SK-N-SH treated with all-trans-retinoic acid at 6 μM for 48 hours (cell line): ENCODE measurements at regions not wholly inside any gene's neighbourhood (a gene's known extent, or its start where the extent isn't known, plus 50 kb on each side); places are given as distances from the start of the nearest gene placed in this dataset.

Source experiments
- ATAC-seq: fragments of 200-7000 bp; cut with Tn5 transposase; 3 replicates; pipeline ENCODE4 v1.9.1; 2020; ENCODE audit warnings: mild to moderate bottlenecking, moderate library complexity
- CSDC2 ChIP-seq: fragments of 250-450 bp; sonication (Bioruptor Pico); IDR thresholded peaks from 2 replicates; pipeline ENCODE4 v1.5.0; 2020; ENCODE audit warnings: mild to moderate bottlenecking, moderate library complexity
- ESRRG ChIP-seq: fragments of 250-450 bp; sonication (Bioruptor Pico); IDR thresholded peaks from 2 replicates; pipeline ENCODE4 v1.6.1; 2021; ENCODE audit warnings: mild to moderate bottlenecking
- GLIS3 ChIP-seq: fragments of 250-450 bp; sonication (Bioruptor Pico); IDR thresholded peaks from 2 replicates; pipeline ENCODE4 v1.5.0; 2020; ENCODE audit warnings: mild to moderate bottlenecking, moderate library complexity
- ISL1 ChIP-seq: fragments of 250-450 bp; sonication (Bioruptor Pico); IDR thresholded peaks from 2 replicates; pipeline ENCODE4 v2.1.2; 2022; ENCODE audit warnings: mild to moderate bottlenecking, moderate library complexity
- PATZ1 ChIP-seq: fragments of 250-450 bp; sonication (Bioruptor Pico); IDR thresholded peaks from 2 replicates; pipeline ENCODE4 v1.8.0; 2020; ENCODE audit warnings: mild to moderate bottlenecking, moderate library complexity, borderline replicate concordance
- PPARA ChIP-seq: fragments of 250-450 bp; sonication (Bioruptor Pico); IDR thresholded peaks from 2 replicates; pipeline ENCODE4 v1.5.0; 2020; ENCODE audit warnings: mild to moderate bottlenecking, borderline replicate concordance
- RARB ChIP-seq: fragments of 250-450 bp; sonication (Bioruptor Pico); IDR thresholded peaks from 2 replicates; pipeline ENCODE4 v1.8.0; 2021; ENCODE audit warnings: mild to moderate bottlenecking, moderate library complexity
- SNAI2 ChIP-seq: fragments of 250-450 bp; sonication (Bioruptor Pico); IDR thresholded peaks from 2 replicates; pipeline ENCODE4 v1.5.0; 2020; ENCODE audit warnings: mild to moderate bottlenecking, moderate library complexity
- TCF4 ChIP-seq: fragments of 250-450 bp; sonication (Bioruptor Pico); IDR thresholded peaks from 2 replicates; pipeline ENCODE4 v1.8.0; 2021; ENCODE audit warnings: mild to moderate bottlenecking, moderate library complexity, borderline replicate concordance
- TOX ChIP-seq: fragments of 250-450 bp; sonication (Bioruptor Pico); IDR thresholded peaks from 2 replicates; pipeline ENCODE4 v1.8.0; 2021; ENCODE audit warnings: mild to moderate bottlenecking, moderate library complexity, borderline replicate concordance
- TSHZ2 ChIP-seq: fragments of 250-450 bp; sonication (Bioruptor Pico); IDR thresholded peaks from 2 replicates; pipeline ENCODE4 v1.5.0; 2020; ENCODE audit warnings: mild to moderate bottlenecking, moderate library complexity
- ZC3H10 ChIP-seq: fragments of 250-450 bp; sonication (Bioruptor Pico); IDR thresholded peaks from 2 replicates; pipeline ENCODE4 v1.5.1; 2021; ENCODE audit warnings: mild to moderate bottlenecking, moderate library complexity
- ZNF565 ChIP-seq: fragments of 450-650 bp; formaldehyde crosslinking; conservative IDR thresholded peaks from 2 replicates; pipeline ENCODE4 v1.5.0; 2020; ENCODE audit warnings: low read depth, mild to moderate bottlenecking, moderate library complexity
- ZNF70 ChIP-seq: fragments of 450-650 bp; formaldehyde crosslinking; IDR thresholded peaks from 2 replicates; pipeline ENCODE4 v1.5.0; 2020; ENCODE audit warnings: mild to moderate bottlenecking, moderate library complexity
- ZNF8 ChIP-seq: fragments of 450-650 bp; formaldehyde crosslinking; IDR thresholded peaks from 2 replicates; pipeline ENCODE4 v1.5.0; 2020; ENCODE audit warnings: mild to moderate bottlenecking, moderate library complexity
- TF ChIP-seq, protein P1 (sequence below): fragments of 250-450 bp; sonication (Bioruptor Pico); IDR thresholded peaks from 2 replicates; pipeline ENCODE4 v1.5.1; 2020; ENCODE audit warnings: low read depth, mild to moderate bottlenecking, moderate library complexity
- TF ChIP-seq, protein P2 (sequence below): fragments of 250-450 bp; sonication (Bioruptor Pico); IDR thresholded peaks from 2 replicates; pipeline ENCODE4 v1.5.1; 2021; ENCODE audit warnings: mild to moderate bottlenecking, moderate library complexity
- TF ChIP-seq, protein P3 (sequence below): fragments of 250-450 bp; sonication (Bioruptor Pico); IDR thresholded peaks from 2 replicates; pipeline ENCODE4 v1.8.0; 2021; ENCODE audit warnings: low read depth, mild to moderate bottlenecking, moderate library complexity, borderline replicate concordance

- TF ChIP-seq TSHZ2 (CRISPR knock-in tag) (no peak), ESRRG (CRISPR knock-in tag) (no peak), PATZ1 (CRISPR knock-in tag) (no peak)
Measured at GRCh38 chr4:14384824-14385223, 617.5 kb upstream of the CPEB2 start (continued).

DNA sequence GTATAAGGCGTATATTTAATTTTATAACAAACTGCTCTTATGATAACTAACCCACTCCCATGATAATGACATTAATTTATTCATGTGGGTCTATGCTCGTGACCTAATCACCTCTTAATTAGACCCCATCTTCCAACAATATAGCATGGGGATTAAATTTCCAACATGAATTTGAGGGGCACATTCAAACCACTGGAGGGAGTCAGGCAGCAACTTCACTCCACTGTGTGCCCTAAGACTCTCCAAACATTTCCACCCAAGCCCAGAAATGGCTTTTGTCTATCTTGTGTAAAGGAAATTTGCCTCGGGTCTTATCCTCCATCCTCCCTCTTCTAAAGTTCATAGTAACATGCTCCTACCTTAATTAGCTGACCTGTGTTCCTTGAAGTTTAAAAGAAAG is 616.1 kb upstream of the CPEB2 start:
- TF ChIP-seq ISL1 (CRISPR knock-in tag) (no peak), TSHZ2 (CRISPR knock-in tag) (no peak), ZNF70 (CRISPR knock-in tag) (no peak)
- TF ChIP-seq, protein P1, sequence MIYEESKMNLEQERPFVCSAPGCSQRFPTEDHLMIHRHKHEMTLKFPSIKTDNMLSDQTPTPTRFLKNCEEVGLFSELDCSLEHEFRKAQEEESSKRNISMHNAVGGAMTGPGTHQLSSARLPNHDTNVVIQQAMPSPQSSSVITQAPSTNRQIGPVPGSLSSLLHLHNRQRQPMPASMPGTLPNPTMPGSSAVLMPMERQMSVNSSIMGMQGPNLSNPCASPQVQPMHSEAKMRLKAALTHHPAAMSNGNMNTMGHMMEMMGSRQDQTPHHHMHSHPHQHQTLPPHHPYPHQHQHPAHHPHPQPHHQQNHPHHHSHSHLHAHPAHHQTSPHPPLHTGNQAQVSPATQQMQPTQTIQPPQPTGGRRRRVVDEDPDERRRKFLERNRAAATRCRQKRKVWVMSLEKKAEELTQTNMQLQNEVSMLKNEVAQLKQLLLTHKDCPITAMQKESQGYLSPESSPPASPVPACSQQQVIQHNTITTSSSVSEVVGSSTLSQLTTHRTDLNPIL: no peak
- ATAC-seq: no peak

DNA sequence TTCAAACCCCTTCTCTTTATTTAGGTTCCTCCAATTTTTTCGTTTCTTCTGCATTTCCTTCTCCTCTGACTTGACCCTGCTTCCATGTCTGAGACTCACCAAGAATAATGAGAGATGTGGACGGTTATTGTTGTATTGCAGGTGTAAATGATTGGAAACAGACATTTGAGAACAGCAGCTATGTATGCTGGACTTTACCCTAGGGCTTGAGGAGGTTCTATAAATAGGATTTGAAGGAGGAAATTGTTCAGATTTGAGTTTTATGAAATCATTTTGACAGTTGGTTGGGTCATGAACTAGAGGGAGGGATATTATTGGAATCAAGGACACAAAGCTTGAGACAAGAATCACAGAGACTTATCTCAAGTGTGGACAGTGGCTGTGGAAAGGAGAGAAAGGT is 614.6 kb upstream of the CPEB2 start:
- no peak for ATAC-seq
- TF ChIP-seq SNAI2 (no peak), PATZ1 (CRISPR knock-in tag) (no peak), ZNF8 (CRISPR knock-in tag) (no peak), PPARA (CRISPR knock-in tag) (no peak), ISL1 (CRISPR knock-in tag) (no peak), RARB (CRISPR knock-in tag) (no peak), ZNF70 (CRISPR knock-in tag) (no peak)
- TF ChIP-seq, all 23 proteins: peak for 0

- ATAC-seq: no peak
- TF ChIP-seq, protein P2, sequence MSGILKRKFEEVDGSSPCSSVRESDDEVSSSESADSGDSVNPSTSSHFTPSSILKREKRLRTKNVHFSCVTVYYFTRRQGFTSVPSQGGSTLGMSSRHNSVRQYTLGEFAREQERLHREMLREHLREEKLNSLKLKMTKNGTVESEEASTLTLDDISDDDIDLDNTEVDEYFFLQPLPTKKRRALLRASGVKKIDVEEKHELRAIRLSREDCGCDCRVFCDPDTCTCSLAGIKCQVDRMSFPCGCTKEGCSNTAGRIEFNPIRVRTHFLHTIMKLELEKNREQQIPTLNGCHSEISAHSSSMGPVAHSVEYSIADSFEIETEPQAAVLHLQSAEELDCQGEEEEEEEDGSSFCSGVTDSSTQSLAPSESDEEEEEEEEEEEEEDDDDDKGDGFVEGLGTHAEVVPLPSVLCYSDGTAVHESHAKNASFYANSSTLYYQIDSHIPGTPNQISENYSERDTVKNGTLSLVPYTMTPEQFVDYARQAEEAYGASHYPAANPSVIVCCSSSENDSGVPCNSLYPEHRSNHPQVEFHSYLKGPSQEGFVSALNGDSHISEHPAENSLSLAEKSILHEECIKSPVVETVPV (CRISPR knock-in tag): no peak
- TF ChIP-seq SNAI2 (no peak), CSDC2 (CRISPR knock-in tag) (no peak), TOX (no peak), ZNF70 (CRISPR knock-in tag) (no peak), ZC3H10 (CRISPR knock-in tag) (no peak), ZNF565 (CRISPR knock-in tag) (no peak), GLIS3 (CRISPR knock-in tag) (no peak), TCF4 (CRISPR knock-in tag) (no peak), PPARA (CRISPR knock-in tag) (no peak), RARB (CRISPR knock-in tag) (no peak), TSHZ2 (CRISPR knock-in tag) (no peak)
- TF ChIP-seq, protein P3, sequence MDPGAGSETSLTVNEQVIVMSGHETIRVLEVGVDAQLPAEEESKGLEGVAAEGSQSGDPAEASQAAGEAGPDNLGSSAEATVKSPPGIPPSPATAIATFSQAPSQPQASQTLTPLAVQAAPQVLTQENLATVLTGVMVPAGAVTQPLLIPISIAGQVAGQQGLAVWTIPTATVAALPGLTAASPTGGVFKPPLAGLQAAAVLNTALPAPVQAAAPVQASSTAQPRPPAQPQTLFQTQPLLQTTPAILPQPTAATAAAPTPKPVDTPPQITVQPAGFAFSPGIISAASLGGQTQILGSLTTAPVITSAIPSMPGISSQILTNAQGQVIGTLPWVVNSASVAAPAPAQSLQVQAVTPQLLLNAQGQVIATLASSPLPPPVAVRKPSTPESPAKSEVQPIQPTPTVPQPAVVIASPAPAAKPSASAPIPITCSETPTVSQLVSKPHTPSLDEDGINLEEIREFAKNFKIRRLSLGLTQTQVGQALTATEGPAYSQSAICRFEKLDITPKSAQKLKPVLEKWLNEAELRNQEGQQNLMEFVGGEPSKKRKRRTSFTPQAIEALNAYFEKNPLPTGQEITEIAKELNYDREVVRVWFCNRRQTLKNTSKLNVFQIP (CRISPR knock-in tag): no peak
Measured at GRCh38 chr4:14392378-14392777, 609.9 kb upstream of the CPEB2 start.
